Urothelium cell line (cell line): ENCODE measurements at regions not wholly inside any gene's neighbourhood (a gene's known extent, or its start where the extent isn't known, plus 50 kb on each side); places are given as distances from the start of the nearest gene placed in this dataset.
A peak's percentile ranks its signal among the peaks of the same experiment; 100 is the strongest.

ENCODE experiments used
- DNase-seq: peaks from one replicate; pipeline ENCODE4 v3.0.0; 2011; ENCODE audit warnings: low spot score, mixed read lengths
- FAIRE-seq: peaks from 2 replicates; lab custom pipeline; 2011; peaks lifted over from hg19 to GRCh38; lab: Jason Lieb, UNC

GRCh38 chrX:46447384-46447783, 97.8 kb downstream of the ZNF674 start:
- DNase-seq (no peak), FAIRE-seq (no peak)

GRCh38 chrX:46446727-46447378, 98.4 kb downstream of the ZNF674 start:
- DNase-seq, result peak; percentile 94
- FAIRE-seq, result peak; percentile 71

- DNase-seq (peak; percentile 56), FAIRE-seq (no peak)
These were observed 101.2 kb downstream of the ZNF674 start for GRCh38 chrX:46444011-46444410.

- DNase-seq (no peak), FAIRE-seq (no peak)
These were observed 108.5 kb downstream of the ZNF674 start for GRCh38 chrX:46436744-46437143.

- no peak for FAIRE-seq
These were observed 111.3 kb downstream of the ZNF674 start for GRCh38 chrX:46433892-46434291.

GRCh38 chrX:46408553-46409407, 136.4 kb downstream of the ZNF674 start:
- DNase-seq (peak; percentile 43), FAIRE-seq (no peak)

More at GRCh38 chrX:46433892-46434291, 111.3 kb downstream of the ZNF674 start:
- DNase-seq, result no peak

GRCh38 chrX:46407753-46408130, 137.5 kb downstream of the ZNF674 start:
- FAIRE-seq (no peak), DNase-seq (no peak)

GRCh38 chrX:46407036-46407752, 138.0 kb downstream of the ZNF674 start:
- DNase-seq, result no peak
- FAIRE-seq, result no peak

- no peak for DNase-seq
- FAIRE-seq, result no peak
These were observed 140.4 kb downstream of the ZNF674 start for GRCh38 chrX:46404774-46405173.

- FAIRE-seq, result no peak
- no peak for DNase-seq
These were observed 144.4 kb downstream of the ZNF674 start for GRCh38 chrX:46400530-46401443.

- DNase-seq (no peak), FAIRE-seq (no peak)
These were observed 146.3 kb downstream of the ZNF674 start for GRCh38 chrX:46398874-46399273.

- FAIRE-seq (no peak), DNase-seq (no peak)
These were observed 147.1 kb downstream of the ZNF674 start for GRCh38 chrX:46398126-46398525.

- FAIRE-seq (no peak), DNase-seq (no peak)
These were observed 158.7 kb downstream of the ZNF674 start for GRCh38 chrX:46386511-46386910.

GRCh38 chrX:46383006-46383405, 162.2 kb downstream of the ZNF674 start:
- FAIRE-seq (no peak), DNase-seq (no peak)

GRCh38 chrX:46382595-46382994, 162.6 kb downstream of the ZNF674 start:
- no peak for DNase-seq
- no peak for FAIRE-seq

GRCh38 chrX:46381630-46382029, 163.6 kb downstream of the ZNF674 start:
- DNase-seq, result peak; percentile 19
- no peak for FAIRE-seq

- FAIRE-seq (no peak), DNase-seq (no peak)
These were observed 165.0 kb downstream of the ZNF674 start for GRCh38 chrX:46380148-46380752.

- FAIRE-seq (no peak), DNase-seq (peak; percentile 58)
These were observed 168.9 kb downstream of the ZNF674 start for GRCh38 chrX:46376246-46376885.

- no peak for FAIRE-seq
- no peak for DNase-seq
These were observed 169.4 kb downstream of the ZNF674 start for GRCh38 chrX:46375831-46376230.

- DNase-seq (no peak), FAIRE-seq (no peak)
These were observed 170.8 kb downstream of the ZNF674 start for GRCh38 chrX:46374371-46374770.
